OCI-LY3 (cell line): ENCODE measurements at regions not wholly inside any gene's neighbourhood (a gene's known extent, or its start where the extent isn't known, plus 50 kb on each side); places are given as distances from the start of the nearest gene placed in this dataset.
"Not testable (repeated sequence)": the region's sequence is repeated elsewhere in the genome, so short reads cannot be mapped to it uniquely, and the experiment has no call there.

Experiments used
- H2AFZ ChIP-seq: fragments of 200-600, 300-600 bp; shearing (Covaris generic); 2 replicates; pipeline ENCODE4 v1.6.0; 2014; ENCODE audit warnings: antibody characterized with exemption, low read depth, low read length
- H3K27ac ChIP-seq: fragments of 200-600, 300-600 bp; sonication (generic); 2 replicates; pipeline ENCODE4 v1.5.1; 2014; ENCODE audit warnings: mild to moderate bottlenecking, low read length, moderate library complexity, mixed read lengths
- H3K27me3 ChIP-seq: fragments of 200-600, 300-600 bp; sonication (generic); 2 replicates; pipeline ENCODE4 v1.6.1; 2014; ENCODE audit warnings: low read depth, low read length, mixed read lengths
- H3K36me3 ChIP-seq: fragments of 200-600, 300-600 bp; sonication (generic); replicated peaks from 2 replicates; pipeline ENCODE3; 2014; ENCODE audit warnings: low read depth, low read length, mixed read lengths
- H3K4me1 ChIP-seq: fragments of 300-600, 200-600 bp; sonication (generic); 2 replicates; pipeline ENCODE4 v1.6.1; 2014; ENCODE audit warnings: low read length, mixed read lengths
- H3K4me2 ChIP-seq: fragments of 200-600, 300-600 bp; sonication (generic); 2 replicates; pipeline ENCODE4 v1.6.1; 2014; ENCODE audit warnings: low read length, mixed read lengths
- H3K4me3 ChIP-seq: fragments of 300-600, 200-600 bp; sonication (generic); 2 replicates; pipeline ENCODE4 v1.5.1; 2014; ENCODE audit warnings: antibody characterized with exemption, mild to moderate bottlenecking, low read length, moderate library complexity
- H3K79me2 ChIP-seq: fragments of 300-600, 200-600 bp; shearing (Covaris generic); 2 replicates; pipeline ENCODE4 v1.6.1; 2014; ENCODE audit warnings: mild to moderate bottlenecking, low read length, mixed read lengths
- H3K9ac ChIP-seq: fragments of 300-600, 200-600 bp; shearing (Covaris generic); 2 replicates; pipeline ENCODE4 v1.6.0; 2014; ENCODE audit warnings: mild to moderate bottlenecking, low read length, moderate library complexity
- H3K9me3 ChIP-seq: fragments of 200-600, 300-600 bp; shearing (Covaris generic); 2 replicates; pipeline ENCODE4 v1.6.1; 2014; ENCODE audit warnings: low read length, mixed read lengths; ENCODE audit not compliant: insufficient read depth
- H4K20me1 ChIP-seq: fragments of 200-600, 300-600 bp; sonication (generic); 2 replicates; pipeline ENCODE4 v1.6.1; 2016; ENCODE audit warnings: low read length, mixed read lengths; ENCODE audit not compliant: insufficient read depth

- not testable (repeated sequence) for H3K9ac ChIP-seq, H2AFZ ChIP-seq, H3K27me3 ChIP-seq, H3K4me1 ChIP-seq, H3K36me3 ChIP-seq, H4K20me1 ChIP-seq, H3K9me3 ChIP-seq, H3K4me3 ChIP-seq, H3K79me2 ChIP-seq, H3K4me2 ChIP-seq, H3K27ac ChIP-seq
These were observed 63.1 kb upstream of the HSFY2 start for GRCh38 chrY:18836643-18837042.
